GM12891 (cell line): ENCODE measurements at regions not wholly inside any gene's neighbourhood (a gene's known extent, or its start where the extent isn't known, plus 50 kb on each side); places are given as distances from the start of the nearest gene placed in this dataset.

ENCODE experiments used
- POLR2A ChIP-seq: IDR thresholded peaks from 2 replicates; pipeline ENCODE4 v1.6.1; 2011; ENCODE audit warnings: low read depth, low read length, control low read depth
- POLR2AphosphoS5 ChIP-seq: IDR thresholded peaks from 2 replicates; pipeline ENCODE4 v1.6.1; 2011; ENCODE audit warnings: low read depth, low read length, control low read depth
- TAF1 ChIP-seq: IDR thresholded peaks from 2 replicates; pipeline ENCODE4 v1.6.1; 2011; ENCODE audit warnings: low read depth, low read length, control low read depth

- TF ChIP-seq POLR2AphosphoS5 = no peak
- TF ChIP-seq POLR2A = no peak
- no peak for TF ChIP-seq TAF1
Measured at GRCh38 chr6:103356531-103356930, 1503.2 kb downstream of the HACE1 start.
